ENCODE measurements at regions not wholly inside any gene's neighbourhood (a gene's known extent, or its start where the extent isn't known, plus 50 kb on each side); places are given as distances from the start of the nearest gene placed in this dataset.

GRCh38 chr13:50319635-50320255, 304.5 kb downstream of the KCNRG start:
- H2AFZ ChIP-seq (ENCODE audit: low read length) = peak overlapping the region; percentile 86
- no peaks in the 10 kb centered on the region for H4K20me1 ChIP-seq (ENCODE audit: insufficient read depth, low read length)
- no peak overlapping the region for H3K4me3 ChIP-seq (ENCODE audit: low read depth, low read length, poor library complexity, severe bottlenecking)
- peaks cover 15% of the 10 kb centered on the region for H3K4me1 ChIP-seq (ENCODE audit: insufficient read depth, low read length, severe bottlenecking)
- no peaks in the 10 kb centered on the region for H3K9me2 ChIP-seq (ENCODE audit: low read depth, low read length)
- H3K79me2 ChIP-seq (ENCODE audit: insufficient read depth, low read length) = no peaks in the 10 kb centered on the region
- no peaks in the 10 kb centered on the region for H3K36me3 ChIP-seq (ENCODE audit: insufficient read depth, low read length)
- TF ChIP-seq EZH2 (IDR thresholded peaks at IDR 0.05; ENCODE audit: borderline replicate concordance, low read length) (no peak), CTCF (IDR thresholded peaks at IDR 0.05; ENCODE audit: low read length) (no peak)
- no peaks in the 10 kb centered on the region; the same call in 1 of the 2 replicates for H3K9me3 ChIP-seq (ENCODE audit: low read length)
- no peak overlapping the region; the same call in 1 of the 2 replicates for H3K4me2 ChIP-seq (ENCODE audit: low read length)
- H3F3A ChIP-seq (ENCODE audit: insufficient read depth, low read length) = no peaks in the 10 kb centered on the region
- no peaks in the 10 kb centered on the region for H3K27me3 ChIP-seq (ENCODE audit: insufficient read depth, low read length)
- no peak overlapping the region; the same call in 1 of the 2 replicates for H3K9ac ChIP-seq (ENCODE audit: low read length)
- H3K27ac ChIP-seq (ENCODE audit: low read depth, low read length, poor library complexity, severe bottlenecking) = peak overlapping the region; percentile 75

GRCh38 chr13:50320271-50320862, 305.1 kb downstream of the KCNRG start:
- no peaks in the 10 kb centered on the region for H4K20me1 ChIP-seq (ENCODE audit: insufficient read depth, low read length)
- H3K9me3 ChIP-seq (ENCODE audit: low read length) = no peaks in the 10 kb centered on the region; the same call in 1 of the 2 replicates
- no peaks in the 10 kb centered on the region for H3K27me3 ChIP-seq (ENCODE audit: insufficient read depth, low read length)
- H3K9ac ChIP-seq (ENCODE audit: low read length) = no peak overlapping the region; the same call in 1 of the 2 replicates
- peak overlapping the region; percentile 75 for H3K27ac ChIP-seq (ENCODE audit: low read depth, low read length, poor library complexity, severe bottlenecking)
- H3F3A ChIP-seq (ENCODE audit: insufficient read depth, low read length) = no peaks in the 10 kb centered on the region
- no peak overlapping the region; the same call in 1 of the 2 replicates for H3K4me2 ChIP-seq (ENCODE audit: low read length)
- TF ChIP-seq CTCF (IDR thresholded peaks at IDR 0.05; ENCODE audit: low read length) (no peak), EZH2 (IDR thresholded peaks at IDR 0.05; ENCODE audit: borderline replicate concordance, low read length) (no peak)
- peak overlapping the region; percentile 86 for H2AFZ ChIP-seq (ENCODE audit: low read length)
- H3K9me2 ChIP-seq (ENCODE audit: low read depth, low read length) = no peaks in the 10 kb centered on the region
- no peak overlapping the region for H3K4me3 ChIP-seq (ENCODE audit: low read depth, low read length, poor library complexity, severe bottlenecking)
- H3K79me2 ChIP-seq (ENCODE audit: insufficient read depth, low read length) = no peaks in the 10 kb centered on the region
- H3K36me3 ChIP-seq (ENCODE audit: insufficient read depth, low read length) = no peaks in the 10 kb centered on the region
- H3K4me1 ChIP-seq (ENCODE audit: insufficient read depth, low read length, severe bottlenecking) = peaks cover 15% of the 10 kb centered on the region

- Histone ChIP-seq H3K4me3 (ENCODE audit: low read depth, low read length, poor library complexity, severe bottlenecking) (no peak overlapping the region), H3K9ac (ENCODE audit: low read length) (no peak overlapping the region), H3K27ac (ENCODE audit: low read depth, low read length, poor library complexity, severe bottlenecking) (no peak overlapping the region), H3F3A (ENCODE audit: insufficient read depth, low read length) (no peaks in the 10 kb centered on the region), H2AFZ (ENCODE audit: low read length) (no peak overlapping the region), H4K20me1 (ENCODE audit: insufficient read depth, low read length) (no peaks in the 10 kb centered on the region), H3K4me2 (ENCODE audit: low read length) (no peak overlapping the region), H3K4me1 (ENCODE audit: insufficient read depth, low read length, severe bottlenecking) (peaks cover 15% of the 10 kb centered on the region), H3K9me2 (ENCODE audit: low read depth, low read length) (no peaks in the 10 kb centered on the region), H3K36me3 (ENCODE audit: insufficient read depth, low read length) (no peaks in the 10 kb centered on the region), H3K79me2 (ENCODE audit: insufficient read depth, low read length) (no peaks in the 10 kb centered on the region), H3K9me3 (ENCODE audit: low read length) (no peaks in the 10 kb centered on the region; the same call in 1 of the 2 replicates), H3K27me3 (ENCODE audit: insufficient read depth, low read length) (no peaks in the 10 kb centered on the region)
- TF ChIP-seq EZH2 (IDR thresholded peaks at IDR 0.05; ENCODE audit: borderline replicate concordance, low read length) (no peak), CTCF (IDR thresholded peaks at IDR 0.05; ENCODE audit: low read length) (no peak)
These were observed 306.8 kb downstream of the KCNRG start for GRCh38 chr13:50322006-50322405.

Data from OCI-LY1 (cell line).